ENCODE measurements at regions not wholly inside any gene's neighbourhood (a gene's known extent, or its start where the extent isn't known, plus 50 kb on each side); places are given as distances from the start of the nearest gene placed in this dataset.

GRCh38 chr18:61085761-61086160, 247.5 kb upstream of the CDH20 start:
- no peak for DNase-seq (ENCODE audit: low read depth)

GRCh38 chr18:61086657-61087056, 246.6 kb upstream of the CDH20 start:
- DNase-seq (ENCODE audit: low read depth) = no peak

- no peak for DNase-seq (ENCODE audit: low read depth)
Measured at GRCh38 chr18:61091379-61091778, 241.9 kb upstream of the CDH20 start.

GRCh38 chr18:61093965-61094364, 239.3 kb upstream of the CDH20 start:
- no peak for DNase-seq (ENCODE audit: low read depth)

GRCh38 chr18:61096226-61096625, 237.0 kb upstream of the CDH20 start:
- no peak for DNase-seq (ENCODE audit: low read depth)

- no peak for DNase-seq (ENCODE audit: low read depth)
Measured at GRCh38 chr18:61107113-61107512, 226.1 kb upstream of the CDH20 start.

GRCh38 chr18:61108706-61109105, 224.5 kb upstream of the CDH20 start:
- DNase-seq (ENCODE audit: low read depth) = no peak

GRCh38 chr18:61123309-61123708, 209.9 kb upstream of the CDH20 start:
- no peak for DNase-seq (ENCODE audit: low read depth)

GRCh38 chr18:61127714-61128467, 205.3 kb upstream of the CDH20 start:
- no peak for DNase-seq (ENCODE audit: low read depth)

- DNase-seq (ENCODE audit: low read depth) = no peak
Measured at GRCh38 chr18:61129001-61129400, 204.2 kb upstream of the CDH20 start.

GRCh38 chr18:61132031-61132430, 201.2 kb upstream of the CDH20 start:
- DNase-seq (ENCODE audit: low read depth) = no peak

- DNase-seq (ENCODE audit: low read depth) = no peak
Measured at GRCh38 chr18:61133783-61134182, 199.4 kb upstream of the CDH20 start.

GRCh38 chr18:61136711-61137251, 196.4 kb upstream of the CDH20 start:
- DNase-seq (ENCODE audit: low read depth) = no peak

- no peak for DNase-seq (ENCODE audit: low read depth)
Measured at GRCh38 chr18:61141691-61142090, 191.5 kb upstream of the CDH20 start.

- no peak for DNase-seq (ENCODE audit: low read depth)
Measured at GRCh38 chr18:61148322-61148721, 184.9 kb upstream of the CDH20 start.

- DNase-seq (ENCODE audit: low read depth) = no peak
Measured at GRCh38 chr18:61149786-61150185, 183.4 kb upstream of the CDH20 start.

- no peak for DNase-seq (ENCODE audit: low read depth)
Measured at GRCh38 chr18:61153571-61153970, 179.7 kb upstream of the CDH20 start.

- no peak for DNase-seq (ENCODE audit: low read depth)
Measured at GRCh38 chr18:61154866-61155265, 178.4 kb upstream of the CDH20 start.

GRCh38 chr18:61155586-61155985, 177.6 kb upstream of the CDH20 start:
- DNase-seq (ENCODE audit: low read depth) = no peak

- DNase-seq (ENCODE audit: low read depth) = no peak
Measured at GRCh38 chr18:61157451-61157850, 175.8 kb upstream of the CDH20 start.

- DNase-seq (ENCODE audit: low read depth) = no peak
Measured at GRCh38 chr18:61159246-61159645, 174.0 kb upstream of the CDH20 start.

- DNase-seq (ENCODE audit: low read depth) = no peak
Measured at GRCh38 chr18:61164321-61164720, 168.9 kb upstream of the CDH20 start.

GRCh38 chr18:61167902-61168301, 165.3 kb upstream of the CDH20 start:
- DNase-seq (ENCODE audit: low read depth) = no peak

- no peak for DNase-seq (ENCODE audit: low read depth)
Measured at GRCh38 chr18:61169386-61169785, 163.8 kb upstream of the CDH20 start.

Measured in stromal cell of bone marrow (primary cell).